K562 (cell line): ENCODE measurements at regions not wholly inside any gene's neighbourhood (a gene's known extent, or its start where the extent isn't known, plus 50 kb on each side); places are given as distances from the start of the nearest gene placed in this dataset.

Experiments
- ATAC-seq: fragments of 200-7000 bp; cut with Tn5 transposase; 3 replicates; pipeline ENCODE4 v1.9.1; 2020; ENCODE audit warnings: moderate library complexity
- BruUV-seq: library from RNA; stranded (reverse); fragments of 400-500 nt; replicated peaks from 2 replicates; lab custom pipeline; 2021; lab: Mats Ljungman, UMichigan
- CTCF ChIA-PET: fragments of 300-600 bp; formaldehyde crosslinking; extraction: SDS; loops from one replicate; lab custom pipeline; 2021; ENCODE audit warnings: low intra/inter-chr PET ratio; lab: Yijun Ruan, JAX
- POLR2A ChIA-PET: fragments of 300-600, 350-650 bp; sonication (Branson Sonifier 250); formaldehyde crosslinking; extraction: SDS; loops from one replicate; lab custom pipeline; 2021; ENCODE audit warnings: antibody characterized with exemption, inconsistent platforms; lab: Yijun Ruan, JAX
- DNase-seq, 4 experiments: peaks; one replicate each; pipeline versions ENCODE4 v3.0.0 to v3.0.0-alpha.2; 2011 to 2018; ENCODE audit warnings: low spot score in 3 of 4, mixed read lengths in 3 of 4; ENCODE audit errors: extremely low read depth in 1 of 4
- FAIRE-seq: peaks from 2 replicates; lab custom pipeline; 2011; peaks lifted over from hg19 to GRCh38; lab: Jason Lieb, UNC
- H2AFZ ChIP-seq: 2 replicates; pipeline ENCODE4 v1.6.0; 2011; ENCODE audit warnings: low read depth, low read length, control low read depth, inconsistent platforms
- H3K27ac ChIP-seq: fragments of 200-600 bp; 3 replicates; pipeline ENCODE4 v1.8.0; 2011; ENCODE audit warnings: low read depth, mild to moderate bottlenecking, control low read depth, inconsistent platforms, low read length, moderate library complexity, mixed read lengths; ENCODE audit errors: extremely low read depth
- H3K27me3 ChIP-seq, 2 experiments: fragments of 300-600 bp in 1 of 2; 2 replicates in 1 of 2; 3 replicates in 1 of 2; pipeline versions ENCODE4 v1.6.0 to v1.8.0; 2011; ENCODE audit warnings: inconsistent platforms in 2 of 2, low read length in 2 of 2, mild to moderate bottlenecking in 1 of 2, mixed read lengths in 1 of 2, moderate library complexity in 1 of 2; ENCODE audit not compliant: control insufficient read depth in 2 of 2, insufficient read depth in 2 of 2
- H3K36me3 ChIP-seq: fragments of 300-600 bp; 3 replicates; pipeline ENCODE4 v1.8.0; 2011; ENCODE audit warnings: mild to moderate bottlenecking, low read length, inconsistent platforms; ENCODE audit not compliant: control insufficient read depth, insufficient read depth
- H3K4me1 ChIP-seq, 2 experiments: fragments of 200-600 bp in 1 of 2; replicated peaks in 1 of 2; 2 replicates in 1 of 2; 3 replicates in 1 of 2; pipeline versions ENCODE4 v1.5.1 to v1.8.0; 2011; ENCODE audit warnings: inconsistent platforms in 2 of 2, low read length in 2 of 2, mild to moderate bottlenecking in 1 of 2, mixed read lengths in 1 of 2, moderate library complexity in 1 of 2; ENCODE audit not compliant: control insufficient read depth in 2 of 2, insufficient read depth in 2 of 2
- H3K4me2 ChIP-seq: 2 replicates; pipeline ENCODE4 v1.6.1; 2011; ENCODE audit warnings: low read length, control low read depth, inconsistent platforms, mixed read lengths; ENCODE audit not compliant: insufficient read depth
- H3K4me3 ChIP-seq: fragments of 200-600 bp; sonication (generic), shearing (Covaris generic); 2 replicates; pipeline ENCODE4 v1.5.1; 2016; ENCODE audit warnings: control low read depth, inconsistent platforms
- H3K79me2 ChIP-seq: fragments of 200-600 bp; 3 replicates; pipeline ENCODE4 v1.8.0; 2011; ENCODE audit warnings: low read length, inconsistent platforms; ENCODE audit not compliant: control insufficient read depth, insufficient read depth
- H3K9ac ChIP-seq, 2 experiments: 2 replicates each; pipeline versions ENCODE4 v1.6.0 to v1.6.1; 2011; ENCODE audit warnings: low read depth in 2 of 2, low read length in 2 of 2, control low read depth in 1 of 2, inconsistent platforms in 1 of 2, mild to moderate bottlenecking in 1 of 2, mixed read lengths in 1 of 2; ENCODE audit not compliant: insufficient read depth in 1 of 2
- H3K9me1 ChIP-seq: one replicate; pipeline ENCODE4 v1.6.0; 2011; ENCODE audit warnings: inconsistent platforms, mild to moderate bottlenecking, low read length, moderate library complexity; ENCODE audit not compliant: control insufficient read depth, insufficient read depth
- H3K9me3 ChIP-seq: replicated peaks from 2 replicates; pipeline ENCODE4 v1.5.1; 2011; ENCODE audit warnings: low read depth, low read length, inconsistent platforms; ENCODE audit not compliant: control insufficient read depth, insufficient read depth
- H4K20me1 ChIP-seq: replicated peaks from 2 replicates; pipeline ENCODE4 v1.6.1; 2011; ENCODE audit warnings: low read length, inconsistent platforms, mixed read lengths; ENCODE audit not compliant: control insufficient read depth, insufficient read depth
- TAF15 ChIP-seq: fragments of 200-400 bp; formaldehyde crosslinking; IDR thresholded peaks from 2 replicates; pipeline ENCODE4 v1.6.1; 2017; ENCODE audit warnings: mild to moderate bottlenecking, low read depth, low read length, moderate library complexity
- ZBTB11 ChIP-seq, 3 experiments: fragments of 200-800 bp in 1 of 3; fragments of 250-450 bp in 1 of 3; fragments of 450-650 bp in 1 of 3; sonication (Bioruptor Pico) in 1 of 3; sonication (Bioruptor generic) in 1 of 3; formaldehyde crosslinking in 1 of 3; IDR thresholded peaks; 2 replicates each; pipeline versions ENCODE4 v1.6.1 to v1.8.0; 2016 to 2022; ENCODE audit warnings: mild to moderate bottlenecking in 2 of 3, missing genetic modification characterization in 2 of 3, missing compliant biosample characterization in 1 of 3, moderate library complexity in 1 of 3
- WGBS: fragments of 100-300 bp; shearing (Covaris generic); methylation state at CpG from one replicate; pipeline ENCODE4 v1.1.6; 2016; ENCODE audit warnings: low coverage, mixed read lengths; ENCODE audit not compliant: insufficient coverage; ENCODE audit errors: missing lambda C conversion rate; 5-methylcytosine and 5-hydroxymethylcytosine counted together
- in situ Hi-C: fragments of 300-500 bp; cut with MboI; formaldehyde crosslinking; loops from 4 replicates; pipeline ENCODE4 v1.15.0; 2018; ENCODE audit warnings: inconsistent platforms, mixed read lengths
- intact Hi-C: fragments of 100-400 bp; cut with micrococcal nuclease; formaldehyde crosslinking; loops from 2 replicates; pipeline ENCODE4 v1.14.2; 2022

GRCh38 chr14:105850853-105851581 lies 324.6 kb downstream of the TMEM121 start:
- Histone ChIP-seq H3K36me3 (no peaks in the 10 kb centered on the region), H3K4me1 (peaks cover 0 to 5% of the 10 kb centered on the region in 2 experiments; a peak in 1 of 5 replicates), H3K79me2 (no peaks in the 10 kb centered on the region), H3K9me1 (no peaks in the 10 kb centered on the region), H3K4me3 (no peak overlapping the region), H3K27me3 (peaks cover 0 to 13% of the 10 kb centered on the region in 2 experiments; a peak in 1 of 5 replicates), H3K9me3 (no peaks in the 10 kb centered on the region), H3K27ac (no peak overlapping the region), H3K9ac (no peak overlapping the region), H3K4me2 (no peak overlapping the region), H4K20me1 (no peaks in the 10 kb centered on the region), H2AFZ (no peak overlapping the region)
- in situ Hi-C loops: no loop called here
- no peak for FAIRE-seq
- no peak for DNase-seq
- ChIA-PET POLR2A (interaction anchor here (0.6 kb wide), 1 partner anchor 1050 kb away, joined by 3 read pairs; no protein-coding TSS in a partner anchor), CTCF (no interaction called here)
- TF ChIP-seq TAF15 (no peak), ZBTB11 (CRISPR knock-in tag; IDR thresholded peaks at IDR 0.05) (no peak)
- BruUV-seq: no TSS peak
- intact Hi-C loops: no loop called here
- 2% methylated on average over 23 of the region's 27 CpGs for WGBS
- ATAC-seq: no peak
